ENCODE measurements at regions not wholly inside any gene's neighbourhood (a gene's known extent, or its start where the extent isn't known, plus 50 kb on each side); places are given as distances from the start of the nearest gene placed in this dataset.

- WGBS, 2 donors = 94 to 97% methylated on average over 2 of the region's 2 CpGs
- H3K9me3 ChIP-seq = no peaks in the 10 kb centered on the region
- no peak for DNase-seq
- no peak overlapping the region for H3K4me3 ChIP-seq (replicated peaks in 1 of 3)
- no peaks in the 10 kb centered on the region for H3K4me1 ChIP-seq
- H3K36me3 ChIP-seq = no peaks in the 10 kb centered on the region
- intact Hi-C loops (cut with DNase I) = no loop called here
- no peaks in the 10 kb centered on the region for H3K27me3 ChIP-seq
- no peak overlapping the region for H3K27ac ChIP-seq
- TF ChIP-seq CTCF (IDR thresholded peaks at IDR 0.05) (no peak), POLR2A (IDR thresholded peaks at IDR 0.05) (no peak)
These were observed 219.2 kb downstream of the PTPRC start for GRCh38 chr1:198858033-198858432.

- Histone ChIP-seq H3K4me3 (replicated peaks in 1 of 3) (no peak overlapping the region), H3K4me1 (no peaks in the 10 kb centered on the region), H3K36me3 (no peaks in the 10 kb centered on the region), H3K27me3 (no peaks in the 10 kb centered on the region), H3K9me3 (no peaks in the 10 kb centered on the region), H3K27ac (no peak overlapping the region)
- TF ChIP-seq CTCF (IDR thresholded peaks at IDR 0.05) (no peak), POLR2A (IDR thresholded peaks at IDR 0.05) (no peak)
- intact Hi-C loops (cut with DNase I) = no loop called here
- WGBS, 2 donors = 66% methylated on average over 2 of the region's 2 CpGs
- DNase-seq = no peak
These were observed 221.5 kb downstream of the PTPRC start for GRCh38 chr1:198860371-198860770.

GRCh38 chr1:198861636-198862035, 222.8 kb downstream of the PTPRC start:
- WGBS, 2 donors = 85 to 91% methylated on average over 2 of the region's 2 CpGs
- Histone ChIP-seq H3K36me3 (no peaks in the 10 kb centered on the region), H3K27me3 (no peaks in the 10 kb centered on the region), H3K4me3 (replicated peaks in 1 of 3) (no peak overlapping the region), H3K9me3 (no peaks in the 10 kb centered on the region), H3K4me1 (no peaks in the 10 kb centered on the region), H3K27ac (no peak overlapping the region)
- TF ChIP-seq CTCF (IDR thresholded peaks at IDR 0.05) (no peak), POLR2A (IDR thresholded peaks at IDR 0.05) (no peak)
- no peak for DNase-seq
- intact Hi-C loops (cut with DNase I) = no loop called here

- Histone ChIP-seq H3K9me3 (no peaks in the 10 kb centered on the region), H3K27ac (no peak overlapping the region), H3K36me3 (no peaks in the 10 kb centered on the region), H3K4me3 (replicated peaks in 1 of 3) (no peak overlapping the region), H3K27me3 (no peaks in the 10 kb centered on the region), H3K4me1 (no peaks in the 10 kb centered on the region)
- WGBS, 2 donors = 87% methylated on average over 4 of the region's 4 CpGs
- DNase-seq = no peak
- intact Hi-C loops (cut with DNase I) = no loop called here
- TF ChIP-seq CTCF (IDR thresholded peaks at IDR 0.05) = no peak
- no peak for TF ChIP-seq POLR2A (IDR thresholded peaks at IDR 0.05)
These were observed 225.9 kb downstream of the PTPRC start for GRCh38 chr1:198864695-198865094.

- no peak for DNase-seq
- Histone ChIP-seq H3K27me3 (no peaks in the 10 kb centered on the region), H3K36me3 (no peaks in the 10 kb centered on the region), H3K9me3 (no peaks in the 10 kb centered on the region), H3K4me3 (replicated peaks in 1 of 3) (no peak overlapping the region), H3K4me1 (no peaks in the 10 kb centered on the region), H3K27ac (no peak overlapping the region)
- 89 to 90% methylated on average over 2 of the region's 2 CpGs for WGBS, 2 donors
- TF ChIP-seq CTCF (IDR thresholded peaks at IDR 0.05) = no peak
- no peak for TF ChIP-seq POLR2A (IDR thresholded peaks at IDR 0.05)
- intact Hi-C loops (cut with DNase I) = no loop called here
These were observed 226.5 kb downstream of the PTPRC start for GRCh38 chr1:198865319-198865718.

Measured in thyroid gland (tissue), 4 donors.